MCF 10A (cell line): ENCODE measurements at regions not wholly inside any gene's neighbourhood (a gene's known extent, or its start where the extent isn't known, plus 50 kb on each side); places are given as distances from the start of the nearest gene placed in this dataset.

Source experiments
- BruUV-seq: library from RNA; stranded (reverse); fragments of 400-500 nt; replicated peaks from 2 replicates; lab custom pipeline; 2021; lab: Mats Ljungman, UMichigan
- CTCF ChIA-PET: fragments of 300-600 bp; sonication (Branson Sonifier 250); formaldehyde crosslinking; extraction: SDS; loops from one replicate; lab custom pipeline; 2021; ENCODE audit warnings: antibody characterized with exemption, inconsistent platforms; lab: Yijun Ruan, JAX
- POLR2A ChIA-PET: fragments of 300-600, 350-650 bp; sonication (Branson Sonifier 250); formaldehyde crosslinking; extraction: SDS; loops from one replicate; lab custom pipeline; 2020; ENCODE audit warnings: antibody characterized with exemption, inconsistent platforms; lab: Yijun Ruan, JAX
- DNase-seq: peaks from one replicate; pipeline ENCODE4 v3.0.0-alpha.2; 2018; ENCODE audit not compliant: unreplicated experiment
- H3K27ac Mint-ChIP-seq: one replicate; pipeline ENCODE4 v1.8.0; 2022; ENCODE audit warnings: mild to moderate bottlenecking, low read depth, mixed read lengths; ENCODE audit not compliant: unreplicated experiment
- H3K27me3 Mint-ChIP-seq: one replicate; pipeline ENCODE4 v1.8.0; 2022; ENCODE audit warnings: mixed read lengths; ENCODE audit not compliant: insufficient read depth, unreplicated experiment
- H3K36me3 Mint-ChIP-seq: one replicate; pipeline ENCODE4 v1.8.0; 2022; ENCODE audit warnings: mild to moderate bottlenecking, moderate library complexity, mixed read lengths; ENCODE audit not compliant: insufficient read depth, unreplicated experiment
- H3K4me1 Mint-ChIP-seq: one replicate; pipeline ENCODE4 v1.8.0; 2022; ENCODE audit warnings: mixed read lengths; ENCODE audit not compliant: insufficient read depth, unreplicated experiment
- H3K4me3 Mint-ChIP-seq: one replicate; pipeline ENCODE4 v1.8.0; 2022; ENCODE audit warnings: mild to moderate bottlenecking, moderate library complexity, mixed read lengths; ENCODE audit not compliant: unreplicated experiment
- H3K9me3 Mint-ChIP-seq: one replicate; pipeline ENCODE4 v1.8.0; 2022; ENCODE audit warnings: mixed read lengths; ENCODE audit not compliant: unreplicated experiment
- intact Hi-C: fragments of 100-400 bp; cut with micrococcal nuclease; formaldehyde crosslinking; loops from 2 replicates; pipeline ENCODE4 v1.14.1; 2022
- TF ChIP-seq, protein P1 (sequence below): fragments of 200-600 bp; IDR thresholded peaks from one replicate; pipeline ENCODE4 v1.8.0; 2022; ENCODE audit warnings: antibody characterized with exemption, mild to moderate bottlenecking; ENCODE audit not compliant: unreplicated experiment

DNA sequence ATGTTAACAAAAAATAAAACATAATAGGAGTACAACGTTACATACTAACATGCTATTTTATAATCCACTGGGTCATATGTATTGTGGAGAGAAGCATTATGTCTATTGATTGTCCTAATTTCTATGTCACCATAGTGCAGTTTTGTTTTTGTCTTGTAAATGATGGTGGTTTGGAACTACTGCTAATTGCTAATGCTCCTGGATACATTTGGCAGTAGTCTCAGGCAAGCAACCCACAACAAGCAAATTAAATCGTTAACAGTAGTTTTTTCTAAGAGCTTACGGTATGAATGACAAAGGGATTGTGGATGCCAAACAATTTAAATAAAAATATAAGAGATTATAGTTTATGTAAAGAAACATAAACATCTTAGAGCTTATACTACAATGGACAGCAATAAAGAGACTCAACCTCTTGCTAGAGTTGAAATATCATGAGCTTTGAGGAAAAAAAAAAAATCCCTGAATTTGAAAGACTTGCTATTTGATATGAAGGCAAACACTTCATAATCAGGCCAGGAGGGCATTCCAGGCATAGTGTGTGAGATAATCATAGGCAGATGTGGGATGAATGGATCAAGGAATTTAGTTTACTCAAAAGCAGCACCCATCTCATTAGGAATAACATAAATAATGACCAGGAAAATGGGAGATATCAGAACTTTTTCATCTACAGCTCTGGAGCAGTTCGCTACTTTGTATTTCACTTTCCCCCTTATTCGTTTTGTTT lies 181.3 kb downstream of the CCDC59 start:
- POLR2A ChIA-PET, result no interaction called here
- DNase-seq, result no peak
- Mint-ChIP-seq H3K36me3 (no peaks in the 10 kb centered on the region), H3K4me3 (no peak overlapping the region), H3K4me1 (peaks cover 30% of the 10 kb centered on the region), H3K27ac (no peak overlapping the region), H3K9me3 (no peaks in the 10 kb centered on the region), H3K27me3 (no peaks in the 10 kb centered on the region)
- intact Hi-C loops, result no loop called here
- CTCF ChIA-PET, result interaction anchor here (0.6 kb wide), 1 partner anchor 206 kb away, joined by 4 read pairs; no protein-coding TSS in a partner anchor
- no TSS peak for BruUV-seq
- TF ChIP-seq, protein P1, sequence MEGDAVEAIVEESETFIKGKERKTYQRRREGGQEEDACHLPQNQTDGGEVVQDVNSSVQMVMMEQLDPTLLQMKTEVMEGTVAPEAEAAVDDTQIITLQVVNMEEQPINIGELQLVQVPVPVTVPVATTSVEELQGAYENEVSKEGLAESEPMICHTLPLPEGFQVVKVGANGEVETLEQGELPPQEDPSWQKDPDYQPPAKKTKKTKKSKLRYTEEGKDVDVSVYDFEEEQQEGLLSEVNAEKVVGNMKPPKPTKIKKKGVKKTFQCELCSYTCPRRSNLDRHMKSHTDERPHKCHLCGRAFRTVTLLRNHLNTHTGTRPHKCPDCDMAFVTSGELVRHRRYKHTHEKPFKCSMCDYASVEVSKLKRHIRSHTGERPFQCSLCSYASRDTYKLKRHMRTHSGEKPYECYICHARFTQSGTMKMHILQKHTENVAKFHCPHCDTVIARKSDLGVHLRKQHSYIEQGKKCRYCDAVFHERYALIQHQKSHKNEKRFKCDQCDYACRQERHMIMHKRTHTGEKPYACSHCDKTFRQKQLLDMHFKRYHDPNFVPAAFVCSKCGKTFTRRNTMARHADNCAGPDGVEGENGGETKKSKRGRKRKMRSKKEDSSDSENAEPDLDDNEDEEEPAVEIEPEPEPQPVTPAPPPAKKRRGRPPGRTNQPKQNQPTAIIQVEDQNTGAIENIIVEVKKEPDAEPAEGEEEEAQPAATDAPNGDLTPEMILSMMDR, result no peak

DNA sequence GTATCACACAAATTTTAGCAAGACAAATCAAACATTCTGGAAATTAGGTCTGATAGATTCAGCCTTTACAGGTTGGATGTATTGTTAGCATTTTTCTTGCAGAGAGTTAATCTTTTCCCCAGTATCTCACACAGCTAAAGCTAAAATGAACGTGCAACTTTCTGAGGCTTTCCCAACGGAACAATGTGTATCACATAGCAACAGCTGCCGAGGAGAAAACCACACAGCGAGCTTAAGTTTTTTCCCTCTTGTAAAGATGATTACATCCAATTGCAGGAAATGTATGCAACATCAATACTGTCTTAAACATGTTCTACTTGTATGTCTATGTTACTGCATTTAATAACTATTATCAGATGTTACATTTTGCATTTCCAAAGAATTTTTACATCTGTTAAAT lies 182.2 kb downstream of the CCDC59 start:
- peaks cover 27% of the 10 kb centered on the region for H3K4me1 Mint-ChIP-seq
- ChIA-PET POLR2A (no interaction called here), CTCF (interaction anchor here (0.8 kb wide), 1 partner anchor 18 kb away, joined by 3 read pairs; no protein-coding TSS in a partner anchor)
- no peaks in the 10 kb centered on the region for H3K27me3 Mint-ChIP-seq
- no peak for DNase-seq
- TF ChIP-seq, protein P1, result no peak
- H3K9me3 Mint-ChIP-seq, result no peaks in the 10 kb centered on the region
- no TSS peak for BruUV-seq
- H3K4me3 Mint-ChIP-seq, result no peak overlapping the region
- intact Hi-C loops, result no loop called here
- no peak overlapping the region for H3K27ac Mint-ChIP-seq
- no peaks in the 10 kb centered on the region for H3K36me3 Mint-ChIP-seq

DNA sequence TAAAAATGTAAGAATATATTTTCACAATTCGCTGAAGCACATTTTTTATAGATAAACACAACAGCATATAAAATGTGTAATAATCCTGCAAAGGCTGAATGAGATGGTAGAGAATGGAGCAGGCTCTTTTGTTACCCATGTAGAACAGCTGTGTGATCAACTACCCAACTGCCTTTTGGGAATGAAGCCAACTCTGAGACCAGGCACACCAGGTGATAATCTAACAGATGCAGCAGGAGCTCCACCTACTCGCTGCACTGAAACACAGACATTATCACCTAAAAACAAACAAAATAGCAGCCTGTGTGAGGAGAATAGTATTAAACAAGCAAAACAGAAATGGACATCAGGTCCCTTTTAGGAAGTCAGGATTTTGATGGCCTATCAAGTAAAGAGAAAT lies 183.3 kb downstream of the CCDC59 start:
- Mint-ChIP-seq H3K27ac (no peak overlapping the region), H3K4me1 (peaks cover 27% of the 10 kb centered on the region), H3K27me3 (no peaks in the 10 kb centered on the region), H3K9me3 (no peaks in the 10 kb centered on the region), H3K4me3 (no peak overlapping the region), H3K36me3 (no peaks in the 10 kb centered on the region)
- ChIA-PET CTCF (no interaction called here), POLR2A (no interaction called here)
- BruUV-seq, result no TSS peak
- DNase-seq, result no peak
- intact Hi-C loops, result no loop called here
- TF ChIP-seq, protein P1, result no peak

DNA sequence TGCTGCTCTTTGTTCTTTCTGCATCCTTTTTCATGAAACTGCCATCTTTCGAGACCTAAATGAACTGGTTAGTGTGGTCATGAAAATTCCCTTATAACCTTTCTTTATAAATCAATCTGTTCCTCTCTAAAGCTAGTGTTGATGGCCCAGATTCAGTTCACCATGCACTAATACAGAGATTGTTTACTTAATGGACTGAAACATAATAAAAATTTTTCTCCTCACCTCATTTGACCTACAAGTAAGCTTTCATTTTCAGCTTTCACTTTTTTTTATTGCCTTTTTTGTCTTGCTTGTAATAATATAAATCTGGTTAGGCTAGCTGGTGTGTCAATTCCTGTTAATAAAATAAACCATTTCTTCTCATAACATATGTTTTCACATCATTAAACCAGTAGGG lies 183.8 kb downstream of the CCDC59 start:
- no peak for DNase-seq
- intact Hi-C loops, result no loop called here
- H3K4me3 Mint-ChIP-seq, result no peak overlapping the region
- H3K27me3 Mint-ChIP-seq, result no peaks in the 10 kb centered on the region
- CTCF ChIA-PET, result no interaction called here
- no TSS peak for BruUV-seq
- TF ChIP-seq, protein P1, result no peak
- no peak overlapping the region for H3K27ac Mint-ChIP-seq
- POLR2A ChIA-PET, result no interaction called here
- no peaks in the 10 kb centered on the region for H3K9me3 Mint-ChIP-seq
- peaks cover 27% of the 10 kb centered on the region for H3K4me1 Mint-ChIP-seq
- H3K36me3 Mint-ChIP-seq, result no peaks in the 10 kb centered on the region
